OCI-LY1 (cell line): ENCODE measurements at regions not wholly inside any gene's neighbourhood (a gene's known extent, or its start where the extent isn't known, plus 50 kb on each side); places are given as distances from the start of the nearest gene placed in this dataset.

Source experiments
- H2AFZ ChIP-seq: fragments of 200-600 bp; sonication (generic), shearing (Covaris generic); 2 replicates; pipeline ENCODE4 v1.6.0; 2014; ENCODE audit warnings: antibody characterized with exemption, mild to moderate bottlenecking, low read length
- H3F3A ChIP-seq: fragments of 200-600 bp; sonication (generic), shearing (Covaris generic); 2 replicates; pipeline ENCODE4 v1.6.0; 2014; ENCODE audit warnings: mild to moderate bottlenecking, antibody characterized with exemption, low read length, moderate library complexity; ENCODE audit not compliant: insufficient read depth
- H3K27ac ChIP-seq: fragments of 200-600 bp; sonication (generic); 2 replicates; pipeline ENCODE4 v1.5.1; 2014; ENCODE audit warnings: low read length, mixed run types, mild to moderate bottlenecking, low read depth; ENCODE audit not compliant: poor library complexity, severe bottlenecking
- H3K27me3 ChIP-seq: fragments of 200-600 bp; sonication (generic); 2 replicates; pipeline ENCODE4 v1.6.0; 2014; ENCODE audit warnings: antibody characterized with exemption, mild to moderate bottlenecking, low read length, moderate library complexity; ENCODE audit not compliant: insufficient read depth
- H3K36me3 ChIP-seq: fragments of 200-600 bp; sonication (generic); 2 replicates; pipeline ENCODE4 v1.6.1; 2014; ENCODE audit warnings: mild to moderate bottlenecking, antibody characterized with exemption, low read length, moderate library complexity, mixed read lengths; ENCODE audit not compliant: insufficient read depth
- H3K4me1 ChIP-seq: fragments of 200-600 bp; sonication (generic); 2 replicates; pipeline ENCODE4 v1.5.1; 2014; ENCODE audit warnings: mild to moderate bottlenecking, low read length, moderate library complexity; ENCODE audit not compliant: insufficient read depth, severe bottlenecking
- H3K4me2 ChIP-seq: fragments of 200-600 bp; sonication (generic), shearing (Covaris generic); 2 replicates; pipeline ENCODE4 v1.6.1; 2014; ENCODE audit warnings: low read length
- H3K4me3 ChIP-seq: fragments of 200-600 bp; sonication (generic); 2 replicates; pipeline ENCODE4 v1.5.1; 2014; ENCODE audit warnings: low read length, low read depth, mild to moderate bottlenecking, mixed read lengths; ENCODE audit not compliant: poor library complexity, severe bottlenecking
- H3K79me2 ChIP-seq: fragments of 200-600 bp; shearing (Covaris generic); 2 replicates; pipeline ENCODE4 v1.6.1; 2016; ENCODE audit warnings: mixed run types, low read length, mixed read lengths; ENCODE audit not compliant: insufficient read depth
- H3K9ac ChIP-seq: fragments of 200-600 bp; sonication (generic), shearing (Covaris generic); 2 replicates; pipeline ENCODE4 v1.6.1; 2014; ENCODE audit warnings: mild to moderate bottlenecking, low read length, mixed read lengths
- H3K9me2 ChIP-seq: fragments of 200-600 bp; sonication (generic), shearing (Covaris generic); 2 replicates; pipeline ENCODE4 v1.6.1; 2014; ENCODE audit warnings: low read depth, mild to moderate bottlenecking, low read length, mixed read lengths
- H3K9me3 ChIP-seq: fragments of 200-600 bp; shearing (Covaris generic); 2 replicates; pipeline ENCODE4 v1.6.1; 2014; ENCODE audit warnings: low read length, mixed read lengths
- H4K20me1 ChIP-seq: fragments of 200-600 bp; sonication (generic), shearing (Covaris generic); 2 replicates; pipeline ENCODE4 v1.6.0; 2016; ENCODE audit warnings: mild to moderate bottlenecking, low read length; ENCODE audit not compliant: insufficient read depth
- EZH2 ChIP-seq: fragments of 200-600 bp; sonication (generic), shearing (Covaris generic); IDR thresholded peaks from 2 replicates; pipeline ENCODE4 v1.8.0; 2017; ENCODE audit warnings: borderline replicate concordance, mixed run types, mild to moderate bottlenecking, antibody characterized with exemption, low read length, moderate library complexity, mixed read lengths
- TF ChIP-seq, protein P1 (sequence below): fragments of 200-600 bp; sonication (generic), shearing (Covaris generic); IDR thresholded peaks from 2 replicates; pipeline ENCODE4 v1.5.1; 2017; ENCODE audit warnings: mild to moderate bottlenecking, antibody characterized with exemption, low read length, moderate library complexity, mixed read lengths

DNA sequence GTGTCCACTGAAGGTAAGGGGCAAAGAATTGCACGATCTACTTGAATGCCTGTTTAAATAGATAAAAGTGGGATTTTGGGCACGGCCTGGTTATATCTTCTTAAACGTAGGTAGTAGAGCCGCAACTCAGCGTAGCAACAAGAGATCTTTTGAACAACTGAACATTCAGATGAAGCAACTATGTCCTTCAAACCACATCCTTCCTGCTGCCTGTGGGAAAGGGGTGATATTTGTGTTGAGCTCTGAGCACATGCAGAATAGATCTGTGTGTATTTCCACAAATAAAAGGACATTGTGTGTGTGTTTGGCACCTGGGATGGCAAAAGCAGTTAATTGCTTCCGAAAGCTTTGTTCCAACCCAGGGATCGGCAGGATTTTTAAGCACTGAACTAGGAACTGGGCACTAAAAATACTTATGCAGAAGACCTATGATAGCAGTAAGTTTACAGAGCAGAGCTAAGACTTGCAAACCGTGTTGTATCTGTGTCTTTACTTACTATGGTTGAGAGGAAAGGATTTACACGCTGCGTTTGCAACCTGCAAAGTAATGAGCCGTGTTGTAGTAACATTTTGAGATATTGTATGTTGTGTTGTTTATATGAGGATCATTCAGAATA, 333.4 kb downstream of the CHRM3 start:
- no peaks in the 10 kb centered on the region for H3K4me1 ChIP-seq
- H3K36me3 ChIP-seq: no peaks in the 10 kb centered on the region
- H2AFZ ChIP-seq: no peak overlapping the region
- no peaks in the 10 kb centered on the region for H3K79me2 ChIP-seq
- H3K9me3 ChIP-seq: no peaks in the 10 kb centered on the region
- no peak overlapping the region for H3K9ac ChIP-seq
- TF ChIP-seq EZH2: no peak
- TF ChIP-seq, protein P1, sequence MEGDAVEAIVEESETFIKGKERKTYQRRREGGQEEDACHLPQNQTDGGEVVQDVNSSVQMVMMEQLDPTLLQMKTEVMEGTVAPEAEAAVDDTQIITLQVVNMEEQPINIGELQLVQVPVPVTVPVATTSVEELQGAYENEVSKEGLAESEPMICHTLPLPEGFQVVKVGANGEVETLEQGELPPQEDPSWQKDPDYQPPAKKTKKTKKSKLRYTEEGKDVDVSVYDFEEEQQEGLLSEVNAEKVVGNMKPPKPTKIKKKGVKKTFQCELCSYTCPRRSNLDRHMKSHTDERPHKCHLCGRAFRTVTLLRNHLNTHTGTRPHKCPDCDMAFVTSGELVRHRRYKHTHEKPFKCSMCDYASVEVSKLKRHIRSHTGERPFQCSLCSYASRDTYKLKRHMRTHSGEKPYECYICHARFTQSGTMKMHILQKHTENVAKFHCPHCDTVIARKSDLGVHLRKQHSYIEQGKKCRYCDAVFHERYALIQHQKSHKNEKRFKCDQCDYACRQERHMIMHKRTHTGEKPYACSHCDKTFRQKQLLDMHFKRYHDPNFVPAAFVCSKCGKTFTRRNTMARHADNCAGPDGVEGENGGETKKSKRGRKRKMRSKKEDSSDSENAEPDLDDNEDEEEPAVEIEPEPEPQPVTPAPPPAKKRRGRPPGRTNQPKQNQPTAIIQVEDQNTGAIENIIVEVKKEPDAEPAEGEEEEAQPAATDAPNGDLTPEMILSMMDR: no peak
- no peaks in the 10 kb centered on the region for H3K9me2 ChIP-seq
- H4K20me1 ChIP-seq: no peaks in the 10 kb centered on the region
- no peak overlapping the region for H3K27ac ChIP-seq
- H3K4me2 ChIP-seq: no peak overlapping the region
- no peak overlapping the region for H3K4me3 ChIP-seq
- no peaks in the 10 kb centered on the region for H3F3A ChIP-seq
- no peaks in the 10 kb centered on the region for H3K27me3 ChIP-seq

DNA sequence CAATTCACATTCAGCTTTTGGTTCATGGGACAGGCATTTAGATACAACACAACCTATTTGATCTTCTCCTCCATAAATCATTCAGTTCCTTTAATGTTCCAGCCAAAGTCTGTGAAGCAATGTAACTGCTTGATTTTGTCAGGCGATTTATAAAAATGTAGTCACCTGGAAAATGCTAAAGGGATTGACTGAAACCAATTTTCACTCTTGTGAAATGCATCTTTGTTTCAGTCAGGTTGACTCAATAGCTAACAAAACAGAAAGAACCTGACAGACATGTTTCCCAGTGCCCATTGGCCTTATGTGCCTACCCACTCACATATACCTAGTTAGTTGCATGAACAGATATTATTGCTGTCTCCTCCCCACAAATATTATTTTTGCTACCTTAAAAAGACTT, 335.7 kb downstream of the CHRM3 start:
- Histone ChIP-seq H3K27ac (no peak overlapping the region), H3K9me2 (no peaks in the 10 kb centered on the region), H3K27me3 (no peaks in the 10 kb centered on the region), H3K36me3 (no peaks in the 10 kb centered on the region), H3F3A (no peaks in the 10 kb centered on the region), H3K4me2 (no peak overlapping the region), H3K4me1 (no peaks in the 10 kb centered on the region), H4K20me1 (no peaks in the 10 kb centered on the region), H2AFZ (no peak overlapping the region), H3K4me3 (no peak overlapping the region), H3K9me3 (no peaks in the 10 kb centered on the region), H3K79me2 (no peaks in the 10 kb centered on the region), H3K9ac (no peak overlapping the region)
- TF ChIP-seq, protein P1: no peak
- no peak for TF ChIP-seq EZH2

DNA sequence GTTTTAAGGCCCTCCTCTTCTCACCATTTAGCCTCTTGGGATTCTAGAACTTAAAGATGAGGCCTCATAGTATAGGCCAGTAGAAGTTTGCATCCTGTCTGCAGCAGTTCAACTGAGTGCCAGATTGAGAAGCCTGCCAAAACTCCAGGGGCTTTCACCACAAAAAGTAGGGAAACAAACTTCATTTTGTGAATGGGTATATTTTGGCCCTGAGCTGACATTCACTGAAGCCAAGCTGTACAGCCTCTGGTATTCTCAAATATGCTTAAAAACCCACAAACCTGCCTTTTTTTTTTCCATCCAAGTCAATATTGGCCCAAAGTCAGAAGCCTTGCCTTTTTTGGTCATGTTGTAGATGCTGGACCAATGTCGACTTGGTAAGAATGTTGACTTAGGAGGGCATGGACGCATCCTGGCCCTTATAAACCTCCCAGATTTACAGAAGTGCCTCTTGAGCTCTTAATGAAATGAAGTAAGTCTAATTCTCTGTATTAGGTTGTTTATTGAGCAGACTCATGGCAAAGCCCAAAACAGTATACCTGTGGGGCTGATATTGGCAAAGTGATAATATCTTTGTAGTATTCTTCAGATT, 337.5 kb downstream of the CHRM3 start:
- H3K36me3 ChIP-seq: no peaks in the 10 kb centered on the region
- no peaks in the 10 kb centered on the region for H3F3A ChIP-seq
- H3K9me2 ChIP-seq: no peaks in the 10 kb centered on the region
- no peaks in the 10 kb centered on the region for H3K27me3 ChIP-seq
- H3K27ac ChIP-seq: no peak overlapping the region
- H3K4me3 ChIP-seq: no peak overlapping the region
- H3K4me2 ChIP-seq: no peak overlapping the region
- no peak overlapping the region for H2AFZ ChIP-seq
- no peaks in the 10 kb centered on the region for H4K20me1 ChIP-seq
- no peaks in the 10 kb centered on the region for H3K79me2 ChIP-seq
- TF ChIP-seq, protein P1: no peak
- no peak for TF ChIP-seq EZH2
- no peaks in the 10 kb centered on the region for H3K9me3 ChIP-seq
- H3K9ac ChIP-seq: no peak overlapping the region
- no peaks in the 10 kb centered on the region for H3K4me1 ChIP-seq
